Transverse colon (tissue), 4 donors: ENCODE measurements at regions not wholly inside any gene's neighbourhood (a gene's known extent, or its start where the extent isn't known, plus 50 kb on each side); places are given as distances from the start of the nearest gene placed in this dataset.
"Not testable (repeated sequence)": the region's sequence is repeated elsewhere in the genome, so short reads cannot be mapped to it uniquely, and the experiment has no call there.

Experiments used
- POLR2A ChIP-seq: fragments of 450-650 bp; IDR thresholded peaks from one replicate; pipeline ENCODE4 v1.6.1; 2016; ENCODE audit warnings: antibody characterized with exemption, mild to moderate bottlenecking, moderate library complexity
- POLR2AphosphoS5 ChIP-seq, 3 donors: sonication (generic); formaldehyde crosslinking; IDR thresholded peaks; one replicate each; pipeline ENCODE4 v1.6.1; 2016; ENCODE audit warnings: antibody characterized with exemption in 3 of 3
- TF ChIP-seq, protein P1 (sequence below), 5 experiments: fragments of 200-600 bp in 3 of 5; fragments of 450-650 bp in 2 of 5; sonication (generic) in 3 of 5; IDR thresholded peaks; 1 replicate in 2 of 5; 2 replicates in 3 of 5; pipeline ENCODE4 v1.5.1; 2016 to 2017; ENCODE audit warnings: antibody characterized with exemption in 5 of 5, inconsistent platforms in 3 of 5, mild to moderate bottlenecking in 2 of 5, moderate library complexity in 1 of 5

DNA sequence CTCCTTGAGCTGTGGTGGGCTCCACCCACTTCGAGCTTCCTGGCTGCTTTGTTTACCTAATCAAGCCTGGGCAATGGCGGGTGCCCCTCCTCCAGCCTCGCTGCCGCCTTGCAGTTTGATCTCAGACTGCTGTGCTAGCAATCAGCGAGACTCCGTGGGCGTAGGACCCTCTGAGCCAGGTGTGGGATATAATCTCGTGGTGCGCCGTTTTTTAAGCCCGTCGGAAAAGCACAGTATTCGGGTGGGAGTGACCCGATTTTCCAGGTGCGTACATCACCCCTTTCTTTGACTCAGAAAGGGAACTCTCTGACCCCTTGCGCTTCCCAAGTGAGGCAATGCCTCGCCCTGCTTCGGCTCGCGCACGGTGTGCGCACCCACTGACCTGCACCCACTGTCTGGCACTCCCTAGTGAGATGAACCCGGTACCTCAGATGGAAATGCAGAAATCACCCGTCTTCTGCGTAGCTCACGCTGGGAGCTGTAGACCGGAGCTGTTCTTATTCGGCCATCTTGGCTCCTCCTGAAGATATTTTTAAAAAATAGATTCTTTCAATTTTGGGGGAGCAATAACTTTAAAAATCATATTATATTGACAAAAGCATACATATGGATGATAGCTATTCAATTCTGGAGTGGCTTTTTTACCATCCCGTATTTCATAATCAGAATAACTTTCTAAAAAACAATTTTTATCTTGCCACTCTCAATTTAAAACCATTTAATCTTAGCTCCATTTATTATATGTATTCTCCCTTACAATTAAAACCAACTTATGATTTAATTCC lies 517.5 kb upstream of the NUDT12 start:
- TF ChIP-seq, protein P1, sequence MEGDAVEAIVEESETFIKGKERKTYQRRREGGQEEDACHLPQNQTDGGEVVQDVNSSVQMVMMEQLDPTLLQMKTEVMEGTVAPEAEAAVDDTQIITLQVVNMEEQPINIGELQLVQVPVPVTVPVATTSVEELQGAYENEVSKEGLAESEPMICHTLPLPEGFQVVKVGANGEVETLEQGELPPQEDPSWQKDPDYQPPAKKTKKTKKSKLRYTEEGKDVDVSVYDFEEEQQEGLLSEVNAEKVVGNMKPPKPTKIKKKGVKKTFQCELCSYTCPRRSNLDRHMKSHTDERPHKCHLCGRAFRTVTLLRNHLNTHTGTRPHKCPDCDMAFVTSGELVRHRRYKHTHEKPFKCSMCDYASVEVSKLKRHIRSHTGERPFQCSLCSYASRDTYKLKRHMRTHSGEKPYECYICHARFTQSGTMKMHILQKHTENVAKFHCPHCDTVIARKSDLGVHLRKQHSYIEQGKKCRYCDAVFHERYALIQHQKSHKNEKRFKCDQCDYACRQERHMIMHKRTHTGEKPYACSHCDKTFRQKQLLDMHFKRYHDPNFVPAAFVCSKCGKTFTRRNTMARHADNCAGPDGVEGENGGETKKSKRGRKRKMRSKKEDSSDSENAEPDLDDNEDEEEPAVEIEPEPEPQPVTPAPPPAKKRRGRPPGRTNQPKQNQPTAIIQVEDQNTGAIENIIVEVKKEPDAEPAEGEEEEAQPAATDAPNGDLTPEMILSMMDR (IDR thresholded peaks at IDR 0.05): not testable (repeated sequence)
- TF ChIP-seq POLR2A; POLR2AphosphoS5 (IDR thresholded peaks at IDR 0.05): not testable (repeated sequence)
